Nephron (organoid): ENCODE measurements at regions not wholly inside any gene's neighbourhood (a gene's known extent, or its start where the extent isn't known, plus 50 kb on each side); places are given as distances from the start of the nearest gene placed in this dataset.

Source experiments
- H3K27ac Mint-ChIP-seq, 3 experiments: 2 replicates each; pipeline ENCODE4 v1.8.0; 2020; ENCODE audit warnings: mixed read lengths in 3 of 3, mild to moderate bottlenecking in 2 of 3, moderate library complexity in 1 of 3
- H3K27me3 Mint-ChIP-seq: 2 replicates; pipeline ENCODE4 v1.8.0; 2021; ENCODE audit warnings: low read depth, mild to moderate bottlenecking, moderate library complexity, mixed read lengths
- H3K36me3 Mint-ChIP-seq: 2 replicates; pipeline ENCODE4 v1.8.0; 2020; ENCODE audit warnings: low read depth, mixed read lengths
- H3K4me1 Mint-ChIP-seq: 2 replicates; pipeline ENCODE4 v1.8.0; 2020; ENCODE audit warnings: mixed read lengths
- H3K4me3 Mint-ChIP-seq, 3 experiments: 2 replicates each; pipeline ENCODE4 v1.8.0; 2020; ENCODE audit warnings: mild to moderate bottlenecking in 3 of 3, mixed read lengths in 3 of 3, moderate library complexity in 2 of 3
- H3K9me3 Mint-ChIP-seq: 2 replicates; pipeline ENCODE4 v1.8.0; 2020; ENCODE audit warnings: mixed read lengths
- TF ChIP-seq, protein P1 (sequence below), 3 experiments: fragments of 200-600 bp; sonication (generic); IDR thresholded peaks; one replicate each; pipeline ENCODE4 v1.5.0; 2021; ENCODE audit warnings: antibody characterized with exemption in 3 of 3; ENCODE audit not compliant: unreplicated experiment in 3 of 3

DNA sequence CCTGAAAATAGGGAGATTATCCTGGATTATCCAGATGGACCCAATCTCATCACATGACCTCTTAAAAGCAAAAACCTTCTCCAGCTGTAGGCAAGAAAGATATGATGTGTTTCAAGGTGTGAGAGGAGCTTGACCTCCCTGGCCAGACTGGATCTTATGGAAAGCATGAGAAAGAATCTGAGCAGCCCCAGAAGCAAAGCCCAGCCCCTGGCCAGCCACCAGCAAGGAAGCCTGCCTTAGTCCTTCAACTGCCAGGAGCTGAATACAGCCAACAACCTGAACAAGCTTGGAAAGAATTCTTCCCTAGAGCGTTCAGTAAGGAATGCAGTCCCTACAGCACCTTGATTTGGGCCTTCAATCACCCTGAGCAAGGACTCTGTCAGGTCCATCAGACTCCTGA lies 375.0 kb upstream of the CHRM3 start:
- H3K27ac Mint-ChIP-seq, result no peak overlapping the region
- no peaks in the 10 kb centered on the region for H3K36me3 Mint-ChIP-seq
- H3K27me3 Mint-ChIP-seq, result no peaks in the 10 kb centered on the region
- TF ChIP-seq, protein P1, sequence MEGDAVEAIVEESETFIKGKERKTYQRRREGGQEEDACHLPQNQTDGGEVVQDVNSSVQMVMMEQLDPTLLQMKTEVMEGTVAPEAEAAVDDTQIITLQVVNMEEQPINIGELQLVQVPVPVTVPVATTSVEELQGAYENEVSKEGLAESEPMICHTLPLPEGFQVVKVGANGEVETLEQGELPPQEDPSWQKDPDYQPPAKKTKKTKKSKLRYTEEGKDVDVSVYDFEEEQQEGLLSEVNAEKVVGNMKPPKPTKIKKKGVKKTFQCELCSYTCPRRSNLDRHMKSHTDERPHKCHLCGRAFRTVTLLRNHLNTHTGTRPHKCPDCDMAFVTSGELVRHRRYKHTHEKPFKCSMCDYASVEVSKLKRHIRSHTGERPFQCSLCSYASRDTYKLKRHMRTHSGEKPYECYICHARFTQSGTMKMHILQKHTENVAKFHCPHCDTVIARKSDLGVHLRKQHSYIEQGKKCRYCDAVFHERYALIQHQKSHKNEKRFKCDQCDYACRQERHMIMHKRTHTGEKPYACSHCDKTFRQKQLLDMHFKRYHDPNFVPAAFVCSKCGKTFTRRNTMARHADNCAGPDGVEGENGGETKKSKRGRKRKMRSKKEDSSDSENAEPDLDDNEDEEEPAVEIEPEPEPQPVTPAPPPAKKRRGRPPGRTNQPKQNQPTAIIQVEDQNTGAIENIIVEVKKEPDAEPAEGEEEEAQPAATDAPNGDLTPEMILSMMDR (IDR thresholded peaks at IDR 0.05; ENCODE audit: unreplicated experiment in 3 of 3), result no peak
- no peaks in the 10 kb centered on the region for H3K4me1 Mint-ChIP-seq
- no peaks in the 10 kb centered on the region for H3K9me3 Mint-ChIP-seq
- no peak overlapping the region for H3K4me3 Mint-ChIP-seq

DNA sequence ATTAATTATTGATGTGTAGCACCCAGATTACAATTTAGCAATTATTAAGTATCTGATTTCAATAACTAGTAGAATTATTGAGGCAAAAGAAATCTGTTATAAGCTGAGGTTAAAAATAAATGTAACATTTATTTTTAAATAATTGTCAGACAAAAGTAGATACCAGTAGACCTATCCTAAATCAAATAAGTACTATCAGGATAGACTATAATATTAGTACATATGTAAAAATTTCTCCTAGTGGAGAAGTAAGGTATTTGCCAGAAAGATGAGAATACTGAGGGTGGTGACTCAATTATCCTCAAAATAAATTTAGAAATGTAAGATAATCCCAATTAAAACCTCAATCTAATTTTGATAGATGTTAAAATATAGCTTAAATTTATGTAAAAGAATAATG lies 377.8 kb upstream of the CHRM3 start:
- no peaks in the 10 kb centered on the region for H3K4me1 Mint-ChIP-seq
- no peaks in the 10 kb centered on the region for H3K27me3 Mint-ChIP-seq
- no peak overlapping the region for H3K4me3 Mint-ChIP-seq
- no peaks in the 10 kb centered on the region for H3K36me3 Mint-ChIP-seq
- no peak overlapping the region for H3K27ac Mint-ChIP-seq
- TF ChIP-seq, protein P1 (IDR thresholded peaks at IDR 0.05; ENCODE audit: unreplicated experiment in 3 of 3), result no peak
- H3K9me3 Mint-ChIP-seq, result no peaks in the 10 kb centered on the region

DNA sequence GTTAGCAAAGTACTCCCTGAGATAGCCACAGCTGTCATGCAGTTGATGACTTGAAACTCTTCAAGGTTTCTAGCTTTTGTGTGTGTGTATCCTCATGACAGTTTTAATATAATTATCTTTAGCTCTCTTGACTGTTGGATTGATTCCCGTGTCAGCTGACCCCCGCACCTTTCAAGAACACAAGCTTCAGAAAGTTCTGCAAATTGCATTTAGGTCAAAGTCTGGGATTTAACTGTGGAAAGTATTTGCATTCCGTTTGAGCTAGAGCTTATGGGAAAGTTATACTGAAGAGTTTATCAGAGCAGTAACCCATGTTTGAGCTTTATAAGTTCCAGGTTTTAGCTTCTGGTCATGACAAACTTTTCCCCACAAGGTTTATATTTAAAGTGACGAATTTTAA lies 380.1 kb upstream of the CHRM3 start:
- Mint-ChIP-seq H3K9me3 (no peaks in the 10 kb centered on the region), H3K27me3 (no peaks in the 10 kb centered on the region), H3K4me1 (no peaks in the 10 kb centered on the region), H3K36me3 (no peaks in the 10 kb centered on the region), H3K4me3 (no peak overlapping the region), H3K27ac (peak overlapping the region in 2 of 3 experiments; percentile 35 to 58)
- TF ChIP-seq, protein P1 (IDR thresholded peaks at IDR 0.05; ENCODE audit: unreplicated experiment in 3 of 3), result no peak

DNA sequence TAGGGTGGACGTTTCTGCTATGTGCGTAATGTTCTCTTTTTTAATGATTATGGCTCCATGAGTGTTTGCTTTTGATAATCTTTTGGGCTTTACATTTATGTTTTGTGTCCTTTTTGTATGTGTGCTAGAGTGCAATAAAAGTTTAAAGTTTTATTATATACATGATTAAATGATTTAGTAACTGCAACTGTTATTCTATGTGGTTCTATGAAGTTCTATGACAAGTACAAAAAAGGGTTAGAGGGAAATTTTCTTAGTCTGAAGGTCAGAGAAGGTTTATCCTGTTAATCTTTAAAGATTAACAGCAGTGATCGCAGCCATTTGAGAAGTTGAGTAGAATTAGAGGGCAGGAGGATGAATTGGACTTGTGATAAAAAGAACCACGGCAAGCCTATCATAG lies 386.4 kb upstream of the CHRM3 start:
- H3K9me3 Mint-ChIP-seq, result peaks cover 3% of the 10 kb centered on the region
- H3K4me1 Mint-ChIP-seq, result no peaks in the 10 kb centered on the region
- H3K36me3 Mint-ChIP-seq, result no peaks in the 10 kb centered on the region
- H3K4me3 Mint-ChIP-seq, result no peak overlapping the region
- TF ChIP-seq, protein P1 (IDR thresholded peaks at IDR 0.05; ENCODE audit: unreplicated experiment in 3 of 3), result no peak
- no peaks in the 10 kb centered on the region for H3K27me3 Mint-ChIP-seq
- H3K27ac Mint-ChIP-seq, result peak overlapping the region in 2 of 3 experiments; percentile 74 to 85

DNA sequence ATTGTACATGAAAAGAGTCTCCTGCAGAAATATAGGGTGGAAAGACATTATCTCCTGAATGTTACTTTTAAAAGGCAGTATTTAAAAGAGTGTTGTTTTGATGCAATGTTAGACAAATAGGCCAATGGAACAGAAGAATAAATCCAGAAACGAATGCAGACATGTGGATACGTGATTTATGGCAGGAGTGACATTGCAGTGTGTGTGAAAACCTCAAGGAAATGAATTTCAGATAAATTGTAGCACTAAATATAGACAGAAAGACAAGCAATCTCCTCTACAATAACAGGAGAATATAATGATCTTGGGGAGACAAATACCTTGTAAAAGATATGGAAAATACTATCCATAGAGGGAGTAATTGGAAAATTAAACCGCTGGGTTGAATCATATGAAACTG lies 387.8 kb upstream of the CHRM3 start:
- no peaks in the 10 kb centered on the region for H3K4me1 Mint-ChIP-seq
- no peak overlapping the region for H3K27ac Mint-ChIP-seq
- TF ChIP-seq, protein P1 (IDR thresholded peaks at IDR 0.05; ENCODE audit: unreplicated experiment in 3 of 3), result no peak
- H3K9me3 Mint-ChIP-seq, result peaks cover 3% of the 10 kb centered on the region
- H3K27me3 Mint-ChIP-seq, result no peaks in the 10 kb centered on the region
- no peak overlapping the region for H3K4me3 Mint-ChIP-seq
- H3K36me3 Mint-ChIP-seq, result no peaks in the 10 kb centered on the region

- Mint-ChIP-seq H3K9me3 (peaks cover 2% of the 10 kb centered on the region), H3K4me1 (no peaks in the 10 kb centered on the region), H3K27me3 (no peaks in the 10 kb centered on the region), H3K36me3 (no peaks in the 10 kb centered on the region), H3K4me3 (no peak overlapping the region), H3K27ac (no peak overlapping the region)
- TF ChIP-seq, protein P1 (IDR thresholded peaks at IDR 0.05; ENCODE audit: unreplicated experiment in 3 of 3), result no peak
These were observed 394.4 kb upstream of the CHRM3 start for GRCh38 chr1:238991765-238992495.
